GM23338 (cell line): ENCODE measurements at regions not wholly inside any gene's neighbourhood (a gene's known extent, or its start where the extent isn't known, plus 50 kb on each side); places are given as distances from the start of the nearest gene placed in this dataset.

Experiments
- ATAC-seq: fragments of 200-7000 bp; cut with Tn5 transposase; 3 replicates; pipeline ENCODE4 v1.9.1; 2020
- DNase-seq: peaks from one replicate; pipeline ENCODE4 v3.0.0-alpha.2; 2015; ENCODE audit warnings: low spot score
- H2AFZ ChIP-seq: fragments of 200-600 bp; sonication (generic); 2 replicates; pipeline ENCODE4 v1.8.0; 2016; ENCODE audit warnings: antibody characterized with exemption, mild to moderate bottlenecking, moderate library complexity
- H3F3A ChIP-seq: fragments of 200-600 bp; sonication (generic); replicated peaks from 2 replicates; pipeline ENCODE4 v1.8.0; 2017; ENCODE audit warnings: antibody characterized with exemption, mixed run types, low read depth
- H3K27ac ChIP-seq: fragments of 200-600 bp; sonication (generic); 2 replicates; pipeline ENCODE4 v1.6.1; 2016; ENCODE audit warnings: low read depth
- H3K27me3 ChIP-seq: fragments of 200-600 bp; sonication (generic); 2 replicates; pipeline ENCODE4 v1.8.0; 2016; ENCODE audit warnings: mild to moderate bottlenecking, mixed run types, moderate library complexity; ENCODE audit not compliant: insufficient read depth
- H3K36me3 ChIP-seq: fragments of 200-600 bp; sonication (generic); 2 replicates; pipeline ENCODE4 v1.8.0; 2016; ENCODE audit warnings: mild to moderate bottlenecking; ENCODE audit not compliant: insufficient read depth
- H3K4me1 ChIP-seq: fragments of 200-600 bp; sonication (generic); 2 replicates; pipeline ENCODE4 v1.8.0; 2016; ENCODE audit warnings: mild to moderate bottlenecking, moderate library complexity; ENCODE audit not compliant: insufficient read depth
- H3K4me2 ChIP-seq: fragments of 200-600 bp; sonication (generic); 2 replicates; pipeline ENCODE4 v1.7.1; 2017; ENCODE audit warnings: mixed run types
- H3K4me3 ChIP-seq: fragments of 200-600 bp; sonication (generic); 2 replicates; pipeline ENCODE4 v1.6.1; 2016; ENCODE audit warnings: mixed run types
- H3K79me2 ChIP-seq: fragments of 200-600 bp; sonication (generic); replicated peaks from 2 replicates; pipeline ENCODE4 v1.8.0; 2017; ENCODE audit warnings: mild to moderate bottlenecking; ENCODE audit not compliant: insufficient read depth
- H3K9me2 ChIP-seq: fragments of 200-600 bp; sonication (generic); 2 replicates; pipeline ENCODE4 v1.8.0; 2017; ENCODE audit not compliant: insufficient read depth
- H4K20me1 ChIP-seq: fragments of 200-600 bp; sonication (generic); replicated peaks from 2 replicates; pipeline ENCODE4 v1.8.0; 2017; ENCODE audit warnings: mild to moderate bottlenecking; ENCODE audit not compliant: insufficient read depth
- H3K27ac Mint-ChIP-seq: 2 replicates; pipeline ENCODE4 v1.8.0; 2020; ENCODE audit warnings: inconsistent platforms, mild to moderate bottlenecking, moderate library complexity, mixed read lengths
- H3K27me3 Mint-ChIP-seq: 3 replicates; pipeline ENCODE4 v1.8.0; 2022; ENCODE audit warnings: low read depth, mild to moderate bottlenecking, moderate library complexity, mixed read lengths, inconsistent platforms; ENCODE audit not compliant: insufficient read depth, poor library complexity
- H3K36me3 Mint-ChIP-seq: 3 replicates; pipeline ENCODE4 v1.8.0; 2021; ENCODE audit warnings: low read depth, mild to moderate bottlenecking, inconsistent platforms, moderate library complexity, mixed read lengths
- H3K4me1 Mint-ChIP-seq: 3 replicates; pipeline ENCODE4 v1.8.0; 2020; ENCODE audit warnings: mild to moderate bottlenecking, inconsistent platforms, mixed read lengths
- H3K4me3 Mint-ChIP-seq: 3 replicates; pipeline ENCODE4 v1.8.0; 2021; ENCODE audit warnings: moderate library complexity, mild to moderate bottlenecking, inconsistent platforms, mixed read lengths
- H3K9me3 Mint-ChIP-seq: 3 replicates; pipeline ENCODE4 v1.8.0; 2020; ENCODE audit warnings: moderate library complexity, mild to moderate bottlenecking, inconsistent platforms, mixed read lengths
- CREB1 ChIP-seq: fragments of 250-450 bp; sonication (Bioruptor Pico); IDR thresholded peaks from 2 replicates; pipeline ENCODE4 v1.5.0; 2020; ENCODE audit warnings: low read depth, mild to moderate bottlenecking, moderate library complexity
- CTCF ChIP-seq, 2 experiments: fragments of 200-600 bp in 1 of 2; sonication (generic) in 1 of 2; conservative IDR thresholded peaks; 2 replicates each; pipeline versions ENCODE4 v1.5.1 to v1.6.1; 2016 to 2017; ENCODE audit warnings: antibody characterized with exemption in 2 of 2, low read depth in 2 of 2, mild to moderate bottlenecking in 2 of 2, moderate library complexity in 1 of 2
- EZH2 ChIP-seq: fragments of 200-600 bp; sonication (generic); IDR thresholded peaks from one replicate; pipeline ENCODE4 v1.8.0; 2017; ENCODE audit warnings: antibody characterized with exemption, mild to moderate bottlenecking, low read depth; ENCODE audit not compliant: unreplicated experiment
- EZH2phosphoT487 ChIP-seq: fragments of 200-600 bp; sonication (generic); IDR thresholded peaks from one replicate; pipeline ENCODE4 v1.8.1; 2018; ENCODE audit warnings: antibody characterized with exemption; ENCODE audit not compliant: unreplicated experiment
- JUNB ChIP-seq: IDR thresholded peaks from one replicate; pipeline ENCODE4 v1.6.1; 2016; ENCODE audit warnings: antibody characterized with exemption; ENCODE audit not compliant: unreplicated experiment
- NANOG ChIP-seq: IDR thresholded peaks from 2 replicates; pipeline ENCODE4 v1.6.1; 2016; ENCODE audit warnings: antibody characterized with exemption, borderline replicate concordance
- POLR2AphosphoS5 ChIP-seq: IDR thresholded peaks from 2 replicates; pipeline ENCODE4 v1.6.1; 2016; ENCODE audit warnings: antibody characterized with exemption, low read depth
- STAT1 ChIP-seq: IDR thresholded peaks from one replicate; pipeline ENCODE4 v1.6.1; 2016; ENCODE audit warnings: antibody characterized with exemption; ENCODE audit not compliant: unreplicated experiment
- ZNF114 ChIP-seq: fragments of 250-450 bp; sonication (Bioruptor Pico); IDR thresholded peaks from 2 replicates; pipeline ENCODE4 v1.5.0; 2020; ENCODE audit warnings: mild to moderate bottlenecking, moderate library complexity
- ZNF331 ChIP-seq: fragments of 250-450 bp; sonication (Bioruptor Pico); IDR thresholded peaks from 2 replicates; pipeline ENCODE4 v1.5.0; 2020; ENCODE audit warnings: low read depth, mild to moderate bottlenecking, moderate library complexity
- ZNF462 ChIP-seq: fragments of 250-450 bp; sonication (Bioruptor Pico); IDR thresholded peaks from 2 replicates; pipeline ENCODE4 v1.5.0; 2020; ENCODE audit warnings: mild to moderate bottlenecking, moderate library complexity
- TF ChIP-seq, protein P1 (sequence below): IDR thresholded peaks from one replicate; pipeline ENCODE4 v1.6.1; 2018; ENCODE audit warnings: antibody characterized with exemption; ENCODE audit not compliant: unreplicated experiment
- TF ChIP-seq, protein P2 (sequence below): IDR thresholded peaks from 2 replicates; pipeline ENCODE4 v1.6.1; 2016; ENCODE audit warnings: antibody characterized with exemption

- Histone ChIP-seq H4K20me1 (no peaks in the 10 kb centered on the region), H3K79me2 (no peaks in the 10 kb centered on the region), H3K4me1 (no peaks in the 10 kb centered on the region), H3K4me3 (no peak overlapping the region), H3K36me3 (no peaks in the 10 kb centered on the region), H3F3A (no peaks in the 10 kb centered on the region), H3K27me3 (no peaks in the 10 kb centered on the region), H3K4me2 (no peak overlapping the region), H2AFZ (no peak overlapping the region), H3K27ac (no peak overlapping the region), H3K9me2 (no peaks in the 10 kb centered on the region)
- Mint-ChIP-seq H3K9me3 (no peaks in the 10 kb centered on the region), H3K4me1 (peaks cover 10% of the 10 kb centered on the region; the same call in 2 of the 3 replicates), H3K4me3 (no peak overlapping the region), H3K27me3 (peaks cover 3% of the 10 kb centered on the region), H3K27ac (no peak overlapping the region), H3K36me3 (no peaks in the 10 kb centered on the region; the same call in 2 of the 3 replicates)
- TF ChIP-seq ZNF462 (no peak), CREB1 (no peak), JUNB (no peak), EZH2phosphoT487 (no peak), CTCF (conservative IDR thresholded peaks at IDR 0.05; ENCODE audit: low read depth in 2 of 2) (no peak), NANOG (no peak), ZNF114 (CRISPR knock-in tag) (no peak), ZNF331 (CRISPR knock-in tag) (no peak), POLR2AphosphoS5 (no peak), EZH2 (no peak), STAT1 (no peak)
- TF ChIP-seq, protein P1, sequence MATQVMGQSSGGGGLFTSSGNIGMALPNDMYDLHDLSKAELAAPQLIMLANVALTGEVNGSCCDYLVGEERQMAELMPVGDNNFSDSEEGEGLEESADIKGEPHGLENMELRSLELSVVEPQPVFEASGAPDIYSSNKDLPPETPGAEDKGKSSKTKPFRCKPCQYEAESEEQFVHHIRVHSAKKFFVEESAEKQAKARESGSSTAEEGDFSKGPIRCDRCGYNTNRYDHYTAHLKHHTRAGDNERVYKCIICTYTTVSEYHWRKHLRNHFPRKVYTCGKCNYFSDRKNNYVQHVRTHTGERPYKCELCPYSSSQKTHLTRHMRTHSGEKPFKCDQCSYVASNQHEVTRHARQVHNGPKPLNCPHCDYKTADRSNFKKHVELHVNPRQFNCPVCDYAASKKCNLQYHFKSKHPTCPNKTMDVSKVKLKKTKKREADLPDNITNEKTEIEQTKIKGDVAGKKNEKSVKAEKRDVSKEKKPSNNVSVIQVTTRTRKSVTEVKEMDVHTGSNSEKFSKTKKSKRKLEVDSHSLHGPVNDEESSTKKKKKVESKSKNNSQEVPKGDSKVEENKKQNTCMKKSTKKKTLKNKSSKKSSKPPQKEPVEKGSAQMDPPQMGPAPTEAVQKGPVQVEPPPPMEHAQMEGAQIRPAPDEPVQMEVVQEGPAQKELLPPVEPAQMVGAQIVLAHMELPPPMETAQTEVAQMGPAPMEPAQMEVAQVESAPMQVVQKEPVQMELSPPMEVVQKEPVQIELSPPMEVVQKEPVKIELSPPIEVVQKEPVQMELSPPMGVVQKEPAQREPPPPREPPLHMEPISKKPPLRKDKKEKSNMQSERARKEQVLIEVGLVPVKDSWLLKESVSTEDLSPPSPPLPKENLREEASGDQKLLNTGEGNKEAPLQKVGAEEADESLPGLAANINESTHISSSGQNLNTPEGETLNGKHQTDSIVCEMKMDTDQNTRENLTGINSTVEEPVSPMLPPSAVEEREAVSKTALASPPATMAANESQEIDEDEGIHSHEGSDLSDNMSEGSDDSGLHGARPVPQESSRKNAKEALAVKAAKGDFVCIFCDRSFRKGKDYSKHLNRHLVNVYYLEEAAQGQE = no peak
- TF ChIP-seq, protein P2, sequence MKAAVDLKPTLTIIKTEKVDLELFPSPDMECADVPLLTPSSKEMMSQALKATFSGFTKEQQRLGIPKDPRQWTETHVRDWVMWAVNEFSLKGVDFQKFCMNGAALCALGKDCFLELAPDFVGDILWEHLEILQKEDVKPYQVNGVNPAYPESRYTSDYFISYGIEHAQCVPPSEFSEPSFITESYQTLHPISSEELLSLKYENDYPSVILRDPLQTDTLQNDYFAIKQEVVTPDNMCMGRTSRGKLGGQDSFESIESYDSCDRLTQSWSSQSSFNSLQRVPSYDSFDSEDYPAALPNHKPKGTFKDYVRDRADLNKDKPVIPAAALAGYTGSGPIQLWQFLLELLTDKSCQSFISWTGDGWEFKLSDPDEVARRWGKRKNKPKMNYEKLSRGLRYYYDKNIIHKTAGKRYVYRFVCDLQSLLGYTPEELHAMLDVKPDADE = no peak
- ATAC-seq (no peak), DNase-seq (no peak)
Observed at GRCh38 chrX:39144323-39144722, 343.1 kb downstream of the MID1IP1 start.
